ENCODE measurements at regions not wholly inside any gene's neighbourhood (a gene's known extent, or its start where the extent isn't known, plus 50 kb on each side); places are given as distances from the start of the nearest gene placed in this dataset.

DNA sequence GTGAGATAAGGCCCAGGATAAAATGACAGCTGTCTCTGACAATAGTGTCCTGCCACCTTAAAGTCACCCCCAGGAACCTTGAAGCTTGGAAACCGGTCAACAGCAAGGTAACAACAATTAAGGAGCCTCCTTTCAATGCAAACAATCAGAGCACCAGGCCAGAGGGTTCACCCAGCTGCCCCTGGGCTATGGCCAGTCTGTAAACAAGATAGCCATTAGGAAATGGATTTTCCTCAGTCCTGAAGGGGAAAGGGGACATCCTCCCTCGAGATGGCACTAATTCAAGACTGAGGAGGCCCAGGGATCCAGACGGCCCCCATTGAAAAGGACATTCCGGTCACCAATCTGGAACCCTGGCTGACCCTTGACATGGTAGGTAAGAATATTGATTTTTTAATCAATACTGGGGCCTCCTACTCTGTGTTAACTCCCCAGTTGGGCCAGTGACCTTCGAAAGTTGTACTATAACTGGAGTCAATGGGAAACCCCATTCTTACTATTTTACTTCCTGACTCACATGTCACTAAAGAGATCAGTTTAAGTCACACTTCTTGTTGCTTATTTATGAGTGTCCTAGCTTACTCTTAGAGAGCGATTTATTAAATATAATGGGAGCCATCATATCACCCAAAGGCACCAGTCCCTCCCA lies 61.7 kb upstream of the CT45A1 start (continued):
- no peak for TF ChIP-seq KDM5A (IDR thresholded peaks at IDR 0.05; ENCODE audit: low read length)
- TF ChIP-seq CHD1 (IDR thresholded peaks at IDR 0.05; ENCODE audit: low read depth, low read length): no peak
- TF ChIP-seq KDM4A (IDR thresholded peaks at IDR 0.05; ENCODE audit: low read depth, low read length, severe bottlenecking): no peak

All from H1 (cell line).